GM18867 (cell line): ENCODE measurements at regions not wholly inside any gene's neighbourhood (a gene's known extent, or its start where the extent isn't known, plus 50 kb on each side); places are given as distances from the start of the nearest gene placed in this dataset.

ENCODE experiments used
- ATAC-seq: cut with Tn5 transposase; IDR thresholded peaks from one replicate; pipeline ENCODE4 v1.9.1; 2021; ENCODE audit warnings: mild to moderate bottlenecking, moderate library complexity; ENCODE audit not compliant: unreplicated experiment

DNA sequence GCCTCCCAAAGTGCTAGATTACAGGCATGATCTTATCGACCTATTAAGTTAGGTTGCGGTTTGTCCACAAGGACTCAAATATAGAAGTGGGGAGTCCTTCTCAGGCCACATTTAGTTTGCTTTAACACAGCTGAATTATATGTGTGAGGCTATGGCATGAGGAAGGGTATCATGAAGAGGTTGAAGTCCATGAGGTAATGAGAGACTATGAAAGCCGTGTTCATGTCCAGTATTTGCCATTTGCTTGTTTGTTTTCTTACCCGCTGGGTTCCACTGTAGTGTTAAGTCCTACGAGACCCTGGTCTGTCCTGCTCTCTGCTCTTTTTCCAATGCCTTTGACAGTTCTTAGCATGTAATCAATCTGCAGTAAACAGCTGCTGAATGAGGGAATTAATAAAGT lies 1072.4 kb upstream of the EEF2KMT start:
- ATAC-seq, result no peak

DNA sequence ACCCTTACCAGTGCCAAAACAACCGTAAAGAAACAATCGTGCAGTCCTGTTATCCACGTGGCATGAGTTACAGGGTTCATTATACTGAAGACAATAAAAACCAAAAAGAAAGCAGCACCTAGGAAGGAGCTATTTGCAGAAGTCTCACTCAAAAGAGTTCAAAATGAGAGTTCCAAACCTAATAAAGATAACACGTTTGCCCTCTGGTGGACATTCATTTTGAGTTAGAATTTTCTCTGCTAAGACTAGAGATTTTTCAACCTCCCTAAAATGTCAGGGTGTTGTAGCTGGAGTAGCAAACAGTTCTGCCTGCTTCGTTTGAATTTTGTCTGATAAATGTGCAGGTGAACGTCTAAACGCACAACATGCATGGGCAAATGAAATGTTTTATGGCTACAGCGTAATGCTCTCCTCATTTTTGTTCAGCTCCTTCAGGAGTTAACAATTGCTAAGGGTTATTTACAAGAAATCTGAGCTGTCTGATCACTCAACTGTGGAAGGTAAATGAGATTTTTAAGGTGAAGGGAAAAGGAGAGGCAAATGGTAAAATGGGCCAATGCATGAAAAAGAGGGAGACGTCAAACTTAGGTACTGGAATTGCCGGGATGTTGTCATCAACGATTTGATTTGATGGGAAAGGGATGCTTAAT lies 1067.9 kb upstream of the EEF2KMT start:
- no peak for ATAC-seq

GRCh38 chr16:6160871-6161270 lies 1063.3 kb upstream of the EEF2KMT start:
- no peak for ATAC-seq

DNA sequence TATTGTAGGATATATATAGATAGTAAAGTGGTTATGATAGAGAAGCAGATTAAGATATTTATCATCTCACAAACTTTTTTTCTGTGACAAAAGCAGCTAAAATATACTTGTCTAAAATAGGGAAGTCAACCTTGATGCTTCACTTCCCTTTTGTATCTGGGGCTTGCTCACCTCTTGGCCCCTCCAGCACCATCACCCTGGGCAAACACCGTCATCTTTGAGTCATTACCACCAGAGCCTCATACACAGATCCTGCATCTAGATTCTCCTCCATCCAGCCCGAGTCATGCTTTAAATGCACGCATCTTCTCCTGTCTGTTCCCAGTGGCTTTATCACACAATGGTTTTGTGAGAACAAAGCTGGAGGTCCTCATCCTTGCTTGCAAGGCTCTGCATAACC lies 1062.7 kb upstream of the EEF2KMT start:
- ATAC-seq, result no peak

- no peak for ATAC-seq
Observed at GRCh38 chr16:6157806-6158205, 1060.2 kb upstream of the EEF2KMT start.

- no peak for ATAC-seq
Observed at GRCh38 chr16:6155271-6155670, 1057.7 kb upstream of the EEF2KMT start.

DNA sequence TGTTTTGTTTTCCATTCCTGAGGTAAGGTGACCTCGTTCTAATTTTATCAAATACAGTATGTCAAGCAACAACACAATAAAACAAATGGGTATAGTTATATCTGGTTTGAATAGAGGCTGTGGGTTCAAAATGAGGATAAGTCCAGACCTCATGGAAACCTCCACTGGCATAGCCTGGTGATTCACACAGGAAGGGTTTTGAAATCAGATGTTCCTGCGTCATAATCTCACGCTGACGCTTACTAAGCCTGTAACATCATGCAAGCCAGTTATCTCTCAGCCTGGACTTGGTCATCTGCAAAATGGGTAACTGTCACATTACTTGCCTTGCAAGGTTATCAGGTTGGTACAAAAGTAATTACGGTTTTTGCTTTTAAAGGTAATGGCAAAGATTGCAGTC lies 1056.3 kb upstream of the EEF2KMT start:
- no peak for ATAC-seq

GRCh38 chr16:6149031-6149430 lies 1051.4 kb upstream of the EEF2KMT start:
- ATAC-seq, result no peak

- ATAC-seq, result no peak
Observed at GRCh38 chr16:6148361-6148760, 1050.8 kb upstream of the EEF2KMT start.

DNA sequence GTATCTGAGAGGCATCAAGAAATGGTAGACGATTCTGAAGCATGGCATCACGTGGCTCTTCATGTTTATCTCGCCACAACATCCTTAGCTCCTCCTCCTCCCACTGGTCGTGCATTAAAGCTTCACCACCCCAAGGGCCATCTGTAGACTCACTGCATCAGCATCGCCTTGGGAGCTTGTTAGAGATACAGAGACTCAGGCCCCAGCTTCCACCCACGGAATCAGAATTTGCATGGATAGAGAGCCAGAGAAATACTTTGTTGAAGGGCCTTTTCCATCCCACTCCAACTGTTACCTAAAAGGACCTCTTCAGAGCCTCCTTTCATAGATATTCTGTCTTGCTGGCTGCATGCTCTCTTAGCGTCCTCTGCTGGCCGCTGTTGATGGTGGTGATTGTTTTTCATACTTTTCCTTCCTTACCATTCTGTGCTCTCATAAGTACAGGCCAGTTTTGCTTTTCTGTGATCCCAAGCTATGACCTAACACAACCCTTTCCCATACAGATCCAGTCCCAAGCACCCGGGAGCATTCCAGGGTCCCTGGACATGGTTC lies 1049.4 kb upstream of the EEF2KMT start:
- no peak for ATAC-seq

DNA sequence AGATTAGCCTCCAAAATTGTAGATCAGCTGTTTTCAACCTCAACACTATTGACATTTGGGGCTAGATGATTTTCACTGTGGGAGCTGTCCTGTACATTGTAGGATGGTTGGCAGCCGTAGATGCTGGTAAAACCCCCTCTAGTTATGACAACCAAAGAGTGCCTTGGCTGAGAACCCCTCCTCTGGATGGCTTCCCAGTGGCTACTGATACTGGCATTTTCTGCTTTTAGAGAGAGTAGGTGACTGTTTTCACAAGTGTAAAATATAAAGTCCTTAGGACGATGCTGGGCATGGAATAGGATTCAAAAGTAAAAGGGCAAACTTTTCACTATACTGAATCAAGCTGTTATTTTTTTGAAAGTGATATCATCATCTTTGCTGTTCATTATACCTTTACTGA lies 1048.8 kb upstream of the EEF2KMT start:
- no peak for ATAC-seq

GRCh38 chr16:6144463-6144862 lies 1046.9 kb upstream of the EEF2KMT start:
- ATAC-seq, result no peak

DNA sequence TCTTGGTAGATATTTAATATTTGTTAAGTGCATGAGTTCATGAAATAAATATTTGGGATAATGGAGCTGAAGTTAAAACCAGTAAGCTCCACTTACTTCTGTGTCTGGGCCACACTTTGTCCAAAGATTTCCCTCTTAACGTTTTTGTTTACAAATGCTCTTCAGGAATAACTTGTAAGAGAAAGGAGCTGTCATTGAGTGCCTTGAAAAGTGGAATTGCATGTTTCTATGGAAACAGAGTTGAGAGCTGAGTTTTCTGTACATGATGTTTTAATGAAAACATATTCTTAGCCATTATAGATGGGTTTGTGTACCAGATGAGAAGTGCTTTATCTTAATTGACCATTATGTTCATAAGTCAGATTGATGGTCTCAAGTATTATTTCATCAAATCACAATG lies 1045.4 kb upstream of the EEF2KMT start:
- no peak for ATAC-seq

GRCh38 chr16:6133009-6133557 lies 1035.5 kb upstream of the EEF2KMT start:
- no peak for ATAC-seq

- ATAC-seq, result no peak
Observed at GRCh38 chr16:6132121-6132520, 1034.5 kb upstream of the EEF2KMT start.

GRCh38 chr16:6131526-6132050 lies 1034.0 kb upstream of the EEF2KMT start:
- no peak for ATAC-seq

GRCh38 chr16:6125483-6126259 lies 1028.1 kb upstream of the EEF2KMT start:
- ATAC-seq, result no peak

DNA sequence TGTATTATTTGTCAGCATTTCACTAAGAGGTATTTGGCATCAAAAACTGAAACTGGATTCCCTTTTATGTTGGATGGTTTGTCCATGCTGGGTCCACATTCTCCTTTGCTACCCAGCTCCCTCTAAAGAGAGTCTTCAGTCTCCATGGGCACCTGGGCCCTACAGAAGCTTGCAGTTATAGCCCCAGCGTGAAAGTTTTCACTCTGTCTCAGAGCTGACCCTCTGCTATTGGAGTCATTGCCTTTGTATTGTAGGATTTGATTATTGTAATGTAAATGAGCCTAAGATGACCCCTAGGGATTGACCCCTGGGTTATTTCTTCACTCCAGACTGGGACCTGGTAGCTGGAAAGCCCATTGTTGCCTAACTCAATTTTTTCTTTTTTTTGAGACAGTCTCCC lies 1026.5 kb upstream of the EEF2KMT start:
- no peak for ATAC-seq

DNA sequence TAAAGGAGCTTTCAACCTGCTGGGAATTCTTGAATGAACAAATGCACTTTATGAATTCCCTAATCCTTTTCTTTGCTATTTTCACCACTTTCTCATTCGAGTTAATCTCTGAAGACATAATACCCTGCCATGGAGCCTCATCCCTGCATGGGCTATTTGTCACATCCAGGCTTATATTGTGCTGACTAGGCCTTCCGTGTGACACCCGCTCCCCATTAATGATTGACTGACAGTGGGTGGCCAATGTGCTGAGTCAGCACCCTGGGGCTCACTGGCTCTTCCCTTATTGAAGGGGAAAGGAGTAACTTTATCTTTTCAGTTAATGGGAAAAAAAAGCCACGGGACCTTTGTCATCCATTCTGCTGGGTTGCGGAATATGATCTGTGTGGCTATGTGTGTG lies 1024.8 kb upstream of the EEF2KMT start:
- ATAC-seq, result no peak

DNA sequence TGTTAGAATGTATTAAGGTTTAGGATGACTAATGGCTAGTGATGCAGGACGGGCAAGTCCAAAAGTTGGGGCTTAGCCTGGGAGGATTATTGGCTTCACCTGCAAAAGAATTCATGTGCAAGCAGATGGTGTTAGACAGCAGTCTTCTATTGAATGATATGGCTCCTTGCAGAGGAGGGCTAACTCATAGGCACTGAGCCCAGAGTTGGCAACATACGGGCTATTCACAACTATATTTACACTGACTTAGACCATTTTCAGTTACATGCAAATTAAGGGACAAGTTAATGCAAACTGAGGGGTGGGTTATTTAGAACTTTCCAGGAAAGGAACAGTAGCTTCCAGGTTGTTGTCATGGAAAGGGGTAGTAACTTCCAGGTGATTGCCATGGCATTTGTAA lies 1017.1 kb upstream of the EEF2KMT start:
- ATAC-seq, result no peak

GRCh38 chr16:6113749-6114148 lies 1016.2 kb upstream of the EEF2KMT start:
- ATAC-seq, result no peak

- ATAC-seq, result no peak
Observed at GRCh38 chr16:6112700-6113099, 1015.1 kb upstream of the EEF2KMT start.
